Renal cortical epithelial cell (primary cell): ENCODE measurements at regions not wholly inside any gene's neighbourhood (a gene's known extent, or its start where the extent isn't known, plus 50 kb on each side); places are given as distances from the start of the nearest gene placed in this dataset.
"Not testable (repeated sequence)": the region's sequence is repeated elsewhere in the genome, so short reads cannot be mapped to it uniquely, and the experiment has no call there.

Experiments used
- DNase-seq: peaks from one replicate; pipeline ENCODE4 v3.0.0-alpha.2; 2011; ENCODE audit warnings: low read depth

GRCh38 chr7:13092708-13093005, 405.2 kb downstream of the ARL4A start:
- DNase-seq: no peak

- no peak for DNase-seq
These were observed 405.7 kb downstream of the ARL4A start for GRCh38 chr7:13093160-13093559.

- DNase-seq: no peak
These were observed 410.1 kb downstream of the ARL4A start for GRCh38 chr7:13097499-13097898.

- DNase-seq: no peak
These were observed 410.7 kb downstream of the ARL4A start for GRCh38 chr7:13098161-13098560.

GRCh38 chr7:13099154-13099795, 411.8 kb downstream of the ARL4A start:
- peak; percentile 29 for DNase-seq

- DNase-seq: no peak
These were observed 416.7 kb downstream of the ARL4A start for GRCh38 chr7:13104128-13104527.

GRCh38 chr7:13105209-13105608, 417.8 kb downstream of the ARL4A start:
- no peak for DNase-seq

GRCh38 chr7:13106513-13106912, 419.1 kb downstream of the ARL4A start:
- no peak for DNase-seq

- DNase-seq: no peak
These were observed 419.9 kb downstream of the ARL4A start for GRCh38 chr7:13107291-13107690.

- DNase-seq: no peak
These were observed 420.6 kb downstream of the ARL4A start for GRCh38 chr7:13108061-13108460.

GRCh38 chr7:13109201-13109600, 421.8 kb downstream of the ARL4A start:
- DNase-seq: no peak

GRCh38 chr7:13110107-13110506, 422.7 kb downstream of the ARL4A start:
- no peak for DNase-seq

GRCh38 chr7:13111230-13111629, 423.8 kb downstream of the ARL4A start:
- DNase-seq: no peak

GRCh38 chr7:13114240-13114639, 426.8 kb downstream of the ARL4A start:
- not testable (repeated sequence) for DNase-seq

- DNase-seq: no peak
These were observed 427.8 kb downstream of the ARL4A start for GRCh38 chr7:13115157-13115772.

- DNase-seq: no peak
These were observed 428.4 kb downstream of the ARL4A start for GRCh38 chr7:13115855-13116254.

- peak; percentile 31 for DNase-seq
These were observed 429.7 kb downstream of the ARL4A start for GRCh38 chr7:13117103-13117502.

- DNase-seq: no peak
These were observed 430.2 kb downstream of the ARL4A start for GRCh38 chr7:13117592-13117991.

- not testable (repeated sequence) for DNase-seq
These were observed 437.2 kb downstream of the ARL4A start for GRCh38 chr7:13124629-13125028.

GRCh38 chr7:13126347-13126746, 438.9 kb downstream of the ARL4A start:
- no peak for DNase-seq

- DNase-seq: no peak
These were observed 442.9 kb downstream of the ARL4A start for GRCh38 chr7:13130321-13130720.

- not testable (repeated sequence) for DNase-seq
These were observed 443.5 kb downstream of the ARL4A start for GRCh38 chr7:13130906-13131305.

GRCh38 chr7:13132314-13132713, 444.9 kb downstream of the ARL4A start:
- no peak for DNase-seq

- not testable (repeated sequence) for DNase-seq
These were observed 448.9 kb downstream of the ARL4A start for GRCh38 chr7:13136345-13136744.
